ENCODE measurements at regions not wholly inside any gene's neighbourhood (a gene's known extent, or its start where the extent isn't known, plus 50 kb on each side); places are given as distances from the start of the nearest gene placed in this dataset.

DNA sequence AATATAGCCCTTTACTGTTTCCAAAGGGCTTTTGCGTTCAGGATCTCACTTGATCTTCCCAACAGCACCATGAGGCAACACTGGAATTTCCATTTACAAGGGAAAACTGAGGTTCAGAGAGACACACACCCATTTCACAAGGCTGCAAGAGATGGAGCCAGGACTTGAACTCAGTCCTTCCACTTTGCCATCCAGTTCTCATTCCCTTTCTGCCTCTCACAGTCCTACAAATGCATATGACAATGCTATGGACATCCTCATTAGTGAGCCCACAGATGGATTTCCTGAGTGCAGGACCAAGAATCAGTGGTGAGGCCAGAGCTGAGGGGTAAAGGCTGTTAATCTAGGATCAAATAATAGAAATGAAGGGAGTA, 136.1 kb upstream of the MYCN start:
- H3K4me1 ChIP-seq (ENCODE audit: insufficient read depth, low read length), result no peaks in the 10 kb centered on the region
- H3K27me3 ChIP-seq (ENCODE audit: insufficient read depth, low read length, poor library complexity), result no peaks in the 10 kb centered on the region

GRCh38 chr2:15804691-15805090, 135.7 kb upstream of the MYCN start:
- H3K27ac ChIP-seq (ENCODE audit: low read length), result no peak overlapping the region
- H3K9ac ChIP-seq (ENCODE audit: low read depth, low read length), result no peak overlapping the region
- H3K79me2 ChIP-seq (ENCODE audit: insufficient read depth, low read length), result no peaks in the 10 kb centered on the region

More for the DNA sequence above, 136.1 kb upstream of the MYCN start:
- no peak overlapping the region for H2AFZ ChIP-seq (ENCODE audit: low read depth, low read length)
- no peak overlapping the region for H3K4me3 ChIP-seq (ENCODE audit: low read depth in 1 of 2, low read length in 2 of 2)
- H3K9me3 ChIP-seq (ENCODE audit: insufficient read depth, low read length, severe bottlenecking), result no peaks in the 10 kb centered on the region
- ATAC-seq (ENCODE audit: insufficient read depth, low read depth) (no peak), DNase-seq (no peak)
- no peaks in the 10 kb centered on the region for H4K20me1 ChIP-seq (ENCODE audit: insufficient read depth, low read length)
- H3K9ac ChIP-seq (ENCODE audit: low read depth, low read length), result no peak overlapping the region
- H3K27ac ChIP-seq (ENCODE audit: low read length), result no peak overlapping the region
- no peaks in the 10 kb centered on the region for H3K79me2 ChIP-seq (ENCODE audit: insufficient read depth, low read length)
- TF ChIP-seq, protein P1, sequence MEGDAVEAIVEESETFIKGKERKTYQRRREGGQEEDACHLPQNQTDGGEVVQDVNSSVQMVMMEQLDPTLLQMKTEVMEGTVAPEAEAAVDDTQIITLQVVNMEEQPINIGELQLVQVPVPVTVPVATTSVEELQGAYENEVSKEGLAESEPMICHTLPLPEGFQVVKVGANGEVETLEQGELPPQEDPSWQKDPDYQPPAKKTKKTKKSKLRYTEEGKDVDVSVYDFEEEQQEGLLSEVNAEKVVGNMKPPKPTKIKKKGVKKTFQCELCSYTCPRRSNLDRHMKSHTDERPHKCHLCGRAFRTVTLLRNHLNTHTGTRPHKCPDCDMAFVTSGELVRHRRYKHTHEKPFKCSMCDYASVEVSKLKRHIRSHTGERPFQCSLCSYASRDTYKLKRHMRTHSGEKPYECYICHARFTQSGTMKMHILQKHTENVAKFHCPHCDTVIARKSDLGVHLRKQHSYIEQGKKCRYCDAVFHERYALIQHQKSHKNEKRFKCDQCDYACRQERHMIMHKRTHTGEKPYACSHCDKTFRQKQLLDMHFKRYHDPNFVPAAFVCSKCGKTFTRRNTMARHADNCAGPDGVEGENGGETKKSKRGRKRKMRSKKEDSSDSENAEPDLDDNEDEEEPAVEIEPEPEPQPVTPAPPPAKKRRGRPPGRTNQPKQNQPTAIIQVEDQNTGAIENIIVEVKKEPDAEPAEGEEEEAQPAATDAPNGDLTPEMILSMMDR (IDR thresholded peaks at IDR 0.05; ENCODE audit: borderline replicate concordance, extremely low read depth, low read length, poor library complexity, severe bottlenecking), result no peak
- TF ChIP-seq EZH2 (IDR thresholded peaks at IDR 0.05; ENCODE audit: borderline replicate concordance, low read depth, low read length, severe bottlenecking), result no peak
- no peaks in the 10 kb centered on the region for H3K36me3 ChIP-seq (ENCODE audit: insufficient read depth, low read length)
- no peak overlapping the region for H3K4me2 ChIP-seq (ENCODE audit: insufficient read depth, low read length)

DNA sequence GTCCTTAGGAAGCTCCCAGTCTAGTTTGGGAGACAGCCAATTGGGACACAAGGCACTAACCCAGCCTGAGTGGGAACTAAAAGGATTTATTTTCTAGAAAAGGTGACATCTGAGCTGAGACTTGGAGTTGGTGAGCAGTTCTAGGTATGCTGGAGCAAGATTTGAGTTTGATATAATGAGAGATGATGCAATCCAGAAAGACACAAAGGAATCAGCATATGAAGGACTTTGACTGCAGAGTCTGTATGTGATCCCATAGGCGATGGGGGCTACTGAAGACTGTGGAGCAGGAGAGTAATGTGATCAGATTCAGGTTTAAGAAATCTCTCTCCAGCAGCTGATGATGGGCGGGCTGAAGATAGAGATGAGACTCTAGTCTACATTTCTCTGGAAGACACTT, 135.1 kb upstream of the MYCN start:
- H3K9me3 ChIP-seq (ENCODE audit: insufficient read depth, low read length, severe bottlenecking), result no peaks in the 10 kb centered on the region
- H3K4me2 ChIP-seq (ENCODE audit: insufficient read depth, low read length), result no peak overlapping the region
- DNase-seq, result no peak
- no peak overlapping the region for H2AFZ ChIP-seq (ENCODE audit: low read depth, low read length)
- H3K4me1 ChIP-seq (ENCODE audit: insufficient read depth, low read length), result no peaks in the 10 kb centered on the region
- ATAC-seq (ENCODE audit: insufficient read depth, low read depth), result no peak
- no peak overlapping the region for H3K27ac ChIP-seq (ENCODE audit: low read length)
- TF ChIP-seq EZH2 (IDR thresholded peaks at IDR 0.05; ENCODE audit: borderline replicate concordance, low read depth, low read length, severe bottlenecking), result no peak
- TF ChIP-seq, protein P1 (IDR thresholded peaks at IDR 0.05; ENCODE audit: borderline replicate concordance, extremely low read depth, low read length, poor library complexity, severe bottlenecking), result no peak
- no peak overlapping the region for H3K4me3 ChIP-seq (ENCODE audit: low read depth in 1 of 2, low read length in 2 of 2)
- H3K79me2 ChIP-seq (ENCODE audit: insufficient read depth, low read length), result no peaks in the 10 kb centered on the region
- no peaks in the 10 kb centered on the region for H3K36me3 ChIP-seq (ENCODE audit: insufficient read depth, low read length)
- H3K9ac ChIP-seq (ENCODE audit: low read depth, low read length), result no peak overlapping the region
- no peaks in the 10 kb centered on the region for H3K27me3 ChIP-seq (ENCODE audit: insufficient read depth, low read length, poor library complexity)
- H4K20me1 ChIP-seq (ENCODE audit: insufficient read depth, low read length), result no peaks in the 10 kb centered on the region

More at GRCh38 chr2:15804691-15805090, 135.7 kb upstream of the MYCN start:
- no peaks in the 10 kb centered on the region for H3K9me3 ChIP-seq (ENCODE audit: insufficient read depth, low read length, severe bottlenecking)
- H2AFZ ChIP-seq (ENCODE audit: low read depth, low read length), result no peak overlapping the region
- TF ChIP-seq EZH2 (IDR thresholded peaks at IDR 0.05; ENCODE audit: borderline replicate concordance, low read depth, low read length, severe bottlenecking), result no peak
- TF ChIP-seq, protein P1 (IDR thresholded peaks at IDR 0.05; ENCODE audit: borderline replicate concordance, extremely low read depth, low read length, poor library complexity, severe bottlenecking), result no peak
- H3K4me2 ChIP-seq (ENCODE audit: insufficient read depth, low read length), result no peak overlapping the region
- no peaks in the 10 kb centered on the region for H3K36me3 ChIP-seq (ENCODE audit: insufficient read depth, low read length)
- no peaks in the 10 kb centered on the region for H3K27me3 ChIP-seq (ENCODE audit: insufficient read depth, low read length, poor library complexity)
- H3K4me1 ChIP-seq (ENCODE audit: insufficient read depth, low read length), result no peaks in the 10 kb centered on the region
- DNase-seq (no peak), ATAC-seq (ENCODE audit: insufficient read depth, low read depth) (no peak)
- no peaks in the 10 kb centered on the region for H4K20me1 ChIP-seq (ENCODE audit: insufficient read depth, low read length)
- no peak overlapping the region for H3K4me3 ChIP-seq (ENCODE audit: low read depth in 1 of 2, low read length in 2 of 2)

DNA sequence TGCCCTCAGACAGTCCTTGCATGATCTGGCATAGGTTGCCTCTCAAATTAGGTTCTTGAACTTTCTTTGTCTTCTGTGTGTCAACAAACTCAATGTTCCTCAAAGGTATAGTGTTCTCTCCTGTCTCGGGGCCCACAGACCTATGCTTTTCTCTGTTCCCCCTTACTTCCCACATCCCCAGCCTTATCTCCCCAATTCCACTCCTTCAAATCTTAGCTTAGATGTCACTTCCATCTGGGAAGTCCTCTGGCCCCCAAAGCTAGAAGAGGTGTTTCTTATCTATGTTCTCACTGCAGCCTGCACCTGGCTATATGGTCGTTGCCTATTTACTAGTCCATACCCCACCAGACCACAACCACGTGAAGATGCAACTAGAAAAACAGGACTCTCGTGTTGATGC, 134.6 kb upstream of the MYCN start:
- H2AFZ ChIP-seq (ENCODE audit: low read depth, low read length), result no peak overlapping the region
- H3K9ac ChIP-seq (ENCODE audit: low read depth, low read length), result no peak overlapping the region
- no peaks in the 10 kb centered on the region for H3K79me2 ChIP-seq (ENCODE audit: insufficient read depth, low read length)
- TF ChIP-seq EZH2 (IDR thresholded peaks at IDR 0.05; ENCODE audit: borderline replicate concordance, low read depth, low read length, severe bottlenecking), result no peak
- TF ChIP-seq, protein P1 (IDR thresholded peaks at IDR 0.05; ENCODE audit: borderline replicate concordance, extremely low read depth, low read length, poor library complexity, severe bottlenecking), result no peak
- ATAC-seq (ENCODE audit: insufficient read depth, low read depth), result no peak
- no peak overlapping the region for H3K27ac ChIP-seq (ENCODE audit: low read length)
- no peaks in the 10 kb centered on the region for H3K27me3 ChIP-seq (ENCODE audit: insufficient read depth, low read length, poor library complexity)
- H3K36me3 ChIP-seq (ENCODE audit: insufficient read depth, low read length), result no peaks in the 10 kb centered on the region
- no peak overlapping the region for H3K4me3 ChIP-seq (ENCODE audit: low read depth in 1 of 2, low read length in 2 of 2)
- H3K4me1 ChIP-seq (ENCODE audit: insufficient read depth, low read length), result no peaks in the 10 kb centered on the region
- H3K9me3 ChIP-seq (ENCODE audit: insufficient read depth, low read length, severe bottlenecking), result no peaks in the 10 kb centered on the region
- no peak for DNase-seq
- no peak overlapping the region for H3K4me2 ChIP-seq (ENCODE audit: insufficient read depth, low read length)
- H4K20me1 ChIP-seq (ENCODE audit: insufficient read depth, low read length), result no peaks in the 10 kb centered on the region

All from DND-41 (cell line).